Nucleus accumbens (tissue), 56 donors: ENCODE measurements at regions not wholly inside any gene's neighbourhood (a gene's known extent, or its start where the extent isn't known, plus 50 kb on each side); places are given as distances from the start of the nearest gene placed in this dataset.
"Not testable (repeated sequence)": the region's sequence is repeated elsewhere in the genome, so short reads cannot be mapped to it uniquely, and the experiment has no call there.

Experiments used
- DNase-seq, 56 donors: peaks; one replicate each; lab custom pipeline; 2025; lab: John Stamatoyannopoulos, UW

DNA sequence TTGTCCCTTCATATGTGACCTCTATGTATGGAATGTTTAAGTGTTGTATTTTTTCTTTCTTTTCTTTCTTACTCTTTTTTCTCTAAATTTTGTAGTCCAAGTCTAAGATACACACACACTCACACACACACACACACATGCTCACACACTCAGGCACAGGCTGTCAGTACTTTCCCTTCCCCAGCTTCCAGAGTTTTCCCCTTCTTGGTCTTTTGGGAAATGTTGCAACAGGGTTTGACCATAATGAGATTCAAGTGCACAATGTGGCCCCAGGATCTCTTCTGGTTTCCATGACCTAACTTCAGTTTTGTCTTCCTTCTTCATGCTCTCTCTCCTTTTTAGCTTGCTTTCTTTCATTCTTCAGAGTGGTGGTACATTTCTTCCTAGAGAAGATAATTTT, 289.8 kb upstream of the FOXF1 start:
- DNase-seq, result no peak

DNA sequence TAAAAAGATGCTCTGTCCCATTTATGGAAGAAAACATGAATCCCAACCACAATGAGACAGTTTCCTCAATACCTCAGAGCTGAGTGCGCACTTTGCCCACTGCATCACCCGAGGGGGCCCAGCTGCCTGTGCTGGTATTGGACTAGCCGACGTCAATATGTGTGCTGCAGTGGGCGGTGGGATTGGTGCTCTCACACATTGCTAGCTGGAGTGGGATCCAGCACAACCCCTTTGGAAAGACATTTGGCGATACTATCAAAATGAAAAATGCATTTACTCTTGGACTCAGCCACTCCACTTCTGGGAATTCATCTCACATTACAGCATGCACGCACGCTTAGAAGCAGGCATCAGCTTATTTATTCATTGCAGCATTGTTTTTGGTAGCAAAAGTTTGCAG, 289.2 kb upstream of the FOXF1 start:
- DNase-seq, result no peak

DNA sequence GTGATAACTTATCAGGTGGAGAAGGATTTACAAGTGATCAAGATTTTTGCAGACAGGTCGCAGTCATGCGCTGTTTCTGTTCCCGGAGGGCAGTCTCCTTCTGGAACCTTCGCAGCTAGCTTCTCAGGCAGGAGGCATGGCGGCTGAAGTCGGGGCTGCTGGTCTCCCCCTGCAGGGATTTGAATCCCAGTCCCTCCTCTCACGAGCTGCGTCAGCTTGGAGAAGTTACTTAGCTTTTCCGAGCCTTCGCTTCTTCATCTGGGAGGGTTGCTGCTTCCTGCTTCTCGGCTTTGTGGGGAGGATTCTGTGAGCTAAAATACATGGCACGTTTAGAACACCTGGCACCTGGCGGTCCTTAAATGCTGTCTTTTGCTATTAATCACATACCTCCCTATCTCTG, 287.8 kb upstream of the FOXF1 start:
- DNase-seq, result no peak

DNA sequence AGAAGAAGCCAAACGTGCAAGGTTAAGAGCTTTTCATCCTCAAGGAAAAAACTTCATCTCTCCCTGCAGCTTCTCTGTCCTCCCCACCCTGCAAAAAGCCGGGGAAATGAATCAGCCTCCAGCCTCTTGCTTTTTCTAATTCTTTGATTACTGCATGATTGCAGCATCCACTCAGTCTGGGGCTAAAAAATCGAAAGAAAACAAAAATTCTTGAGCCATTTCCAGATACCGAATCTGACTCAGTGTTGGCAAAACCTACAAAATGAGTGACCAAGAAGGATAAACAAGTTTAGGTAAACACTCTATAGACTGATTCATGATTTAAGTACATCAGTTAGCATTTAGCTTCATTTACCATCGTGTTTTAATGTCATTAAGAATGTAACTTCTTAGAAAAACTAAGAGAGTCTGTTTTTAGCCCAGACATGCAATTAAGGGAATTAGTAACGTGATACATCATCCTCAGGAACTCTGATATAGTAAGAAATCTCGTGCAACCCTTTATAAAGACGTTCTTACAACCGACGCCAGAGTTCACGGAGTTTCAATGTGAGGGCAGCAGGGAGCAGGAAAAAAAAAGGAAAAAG, 287.3 kb upstream of the FOXF1 start:
- DNase-seq, result no peak

DNA sequence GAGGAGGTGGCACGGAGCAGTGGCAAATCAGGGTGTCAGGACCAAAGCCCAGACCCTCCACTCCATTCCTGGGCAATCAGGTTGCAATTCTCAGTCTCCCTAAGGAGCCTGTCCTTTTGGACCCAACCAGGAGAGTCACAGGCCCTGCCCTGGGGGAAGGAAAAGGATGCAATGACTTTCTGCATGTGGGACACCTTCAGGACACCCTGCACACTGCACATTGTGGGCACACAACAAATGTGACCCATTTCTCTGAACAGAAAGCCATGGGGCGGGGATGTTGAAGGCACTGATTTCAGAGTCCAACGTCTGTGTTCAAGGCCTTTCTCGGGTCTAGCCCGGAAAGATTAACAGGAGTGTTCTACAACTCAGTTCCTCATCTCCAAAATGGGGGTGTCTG, 286.2 kb upstream of the FOXF1 start:
- no peak for DNase-seq

DNA sequence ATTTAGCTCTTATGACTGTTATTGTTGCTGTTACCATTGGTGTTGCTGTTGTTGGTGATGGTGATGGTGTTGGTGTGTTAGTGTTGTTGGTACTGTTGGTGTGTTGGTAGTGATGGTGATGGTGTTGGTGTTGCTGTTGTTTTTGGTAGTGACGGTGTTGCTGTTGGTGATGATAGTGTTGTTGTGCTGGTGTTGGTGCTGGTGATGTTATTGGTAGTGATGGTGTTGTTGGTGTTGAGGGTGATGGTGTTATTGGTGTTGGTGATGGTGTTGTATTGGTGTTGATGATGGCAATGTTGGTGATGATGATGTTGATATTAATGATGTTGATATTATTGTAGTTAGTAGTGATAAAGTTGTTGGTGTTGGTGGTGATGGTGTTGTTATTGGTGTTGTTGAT, 285.7 kb upstream of the FOXF1 start:
- no peak for DNase-seq

DNA sequence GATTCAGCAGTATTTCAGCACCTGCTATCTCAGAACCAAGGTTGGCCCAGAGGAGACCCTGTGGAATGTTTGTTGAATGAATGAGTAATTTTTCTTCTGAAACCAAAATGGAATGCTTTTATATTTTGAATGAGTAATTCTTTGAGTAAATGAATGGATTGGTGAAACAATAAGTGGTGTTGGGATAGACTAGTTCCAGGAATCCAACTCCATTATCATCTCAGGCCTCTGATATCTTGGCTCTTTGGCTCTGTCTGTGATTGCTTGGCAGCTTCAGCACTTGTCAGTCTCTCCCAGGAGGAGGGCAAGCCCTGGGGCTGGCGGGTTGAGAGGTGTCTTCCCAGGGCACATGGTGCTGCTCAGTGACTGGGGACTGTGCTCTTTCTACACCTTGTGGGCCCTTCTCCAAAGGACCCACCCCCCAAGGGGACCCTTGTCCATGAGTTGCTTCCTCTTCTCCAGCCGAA, 284.4 kb upstream of the FOXF1 start:
- DNase-seq, result no peak

DNA sequence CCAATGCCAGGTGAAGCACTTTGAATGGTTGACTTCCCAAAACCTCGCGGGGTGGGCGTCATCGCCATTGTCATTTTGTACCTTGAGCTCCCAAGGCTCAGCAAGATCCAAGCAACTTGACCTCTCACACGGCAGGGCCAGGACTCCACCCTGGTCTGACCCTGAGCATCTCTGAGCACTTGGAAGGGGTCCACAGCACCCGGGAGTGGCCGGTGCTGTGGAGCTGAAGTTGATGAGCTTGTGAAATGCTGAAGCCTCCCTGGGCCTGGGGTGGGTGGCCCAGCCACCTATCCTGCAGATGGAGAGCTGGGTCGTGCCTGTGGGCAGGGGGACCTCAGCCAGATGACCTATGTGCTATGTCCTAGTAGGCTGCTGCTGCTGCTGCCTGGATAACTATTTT, 283.3 kb upstream of the FOXF1 start:
- DNase-seq, result no peak

DNA sequence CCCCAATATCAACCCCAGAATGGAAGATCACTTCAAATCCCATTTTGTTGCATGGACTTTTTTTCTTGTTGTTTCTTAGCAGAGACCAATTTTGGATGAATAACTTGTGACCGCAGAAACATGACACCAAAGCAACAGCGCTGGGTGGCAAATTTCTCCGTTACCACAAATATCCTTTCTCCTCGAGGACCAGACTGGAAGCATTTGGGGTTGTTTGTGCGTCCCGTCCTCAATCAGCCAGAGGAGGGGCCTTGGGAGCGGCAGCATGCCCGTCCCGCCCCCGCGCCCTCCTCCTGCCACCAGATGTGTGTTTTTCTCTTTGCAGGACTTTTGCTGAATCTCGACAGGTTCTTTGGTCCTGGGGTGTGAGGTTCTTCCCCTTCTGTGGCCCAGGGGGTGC, 282.5 kb upstream of the FOXF1 start:
- DNase-seq, result no peak

DNA sequence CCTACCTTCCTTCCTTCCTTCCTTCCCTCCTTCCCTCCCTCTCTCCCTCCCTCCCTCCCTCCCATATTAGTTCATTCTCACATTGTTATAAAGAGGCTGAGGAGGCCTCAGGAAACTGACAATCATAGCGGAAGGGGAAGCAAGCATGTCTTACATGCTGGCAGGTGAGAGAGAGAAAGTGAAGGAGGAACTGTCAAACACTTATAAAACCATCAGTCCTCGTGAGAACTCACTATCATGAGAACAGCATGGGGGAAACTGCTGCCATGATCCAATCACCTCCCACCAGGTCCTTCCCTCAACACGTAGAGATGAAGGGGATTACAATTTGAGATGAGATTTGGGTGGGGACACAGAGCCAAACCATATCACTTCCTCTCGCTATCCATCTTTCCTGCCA, 281.6 kb upstream of the FOXF1 start:
- DNase-seq, result no peak

DNA sequence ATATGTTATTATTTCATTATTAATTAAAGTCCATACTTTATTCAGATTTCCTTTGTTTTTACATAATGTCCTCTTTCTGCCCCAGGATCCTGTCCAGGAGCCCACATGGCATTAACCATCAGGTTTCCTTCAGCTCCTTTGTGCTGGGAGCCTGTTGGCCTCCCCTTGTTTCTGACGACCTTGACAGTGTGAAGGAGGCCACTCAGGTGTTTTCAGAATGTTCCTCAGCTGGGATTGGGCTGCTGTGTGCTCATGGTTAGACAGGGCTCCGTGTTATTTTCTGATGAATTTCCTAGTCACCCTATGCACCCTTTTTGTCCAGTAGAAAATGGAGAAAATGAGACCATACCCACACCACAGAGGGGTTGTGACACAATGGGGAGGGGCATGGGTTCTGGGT, 281.0 kb upstream of the FOXF1 start:
- DNase-seq, result no peak

DNA sequence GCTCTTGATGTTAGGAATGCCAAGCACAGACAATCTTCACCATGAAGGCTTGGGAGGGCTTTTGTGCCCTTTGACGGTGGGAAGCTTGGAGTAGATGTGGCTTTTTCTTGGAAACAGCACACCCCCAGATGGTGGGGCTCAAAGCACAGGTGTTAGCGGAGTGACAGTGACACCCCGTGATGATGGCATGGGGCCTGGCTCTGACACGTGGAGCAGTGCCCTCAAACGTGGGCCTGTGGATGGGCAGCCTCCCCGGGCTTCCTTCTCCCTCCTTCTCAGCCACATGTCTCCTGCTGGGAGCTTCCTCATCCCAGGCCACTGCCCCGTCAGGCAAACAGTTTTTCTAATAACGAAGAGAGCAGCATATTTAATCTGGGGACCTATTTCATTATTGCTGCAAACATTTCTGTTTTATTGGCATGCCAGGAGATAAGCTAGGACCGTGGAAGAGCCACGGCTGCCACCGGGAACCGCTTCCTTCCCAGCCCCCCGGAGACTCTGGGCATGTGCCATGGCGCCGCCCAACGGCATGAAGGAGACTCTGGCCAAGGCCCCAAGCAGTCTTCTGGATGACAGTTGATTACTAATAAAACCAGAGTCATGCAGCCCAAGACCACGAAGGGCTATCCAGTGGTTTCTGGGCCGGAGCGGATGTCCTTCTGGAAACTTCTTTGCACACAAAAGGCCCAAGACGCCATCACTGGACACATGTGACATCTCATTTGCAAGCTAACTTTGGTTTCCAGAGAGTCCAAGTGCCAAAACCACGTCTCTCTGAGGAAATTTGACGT, 280.3 kb upstream of the FOXF1 start:
- no peak for DNase-seq

DNA sequence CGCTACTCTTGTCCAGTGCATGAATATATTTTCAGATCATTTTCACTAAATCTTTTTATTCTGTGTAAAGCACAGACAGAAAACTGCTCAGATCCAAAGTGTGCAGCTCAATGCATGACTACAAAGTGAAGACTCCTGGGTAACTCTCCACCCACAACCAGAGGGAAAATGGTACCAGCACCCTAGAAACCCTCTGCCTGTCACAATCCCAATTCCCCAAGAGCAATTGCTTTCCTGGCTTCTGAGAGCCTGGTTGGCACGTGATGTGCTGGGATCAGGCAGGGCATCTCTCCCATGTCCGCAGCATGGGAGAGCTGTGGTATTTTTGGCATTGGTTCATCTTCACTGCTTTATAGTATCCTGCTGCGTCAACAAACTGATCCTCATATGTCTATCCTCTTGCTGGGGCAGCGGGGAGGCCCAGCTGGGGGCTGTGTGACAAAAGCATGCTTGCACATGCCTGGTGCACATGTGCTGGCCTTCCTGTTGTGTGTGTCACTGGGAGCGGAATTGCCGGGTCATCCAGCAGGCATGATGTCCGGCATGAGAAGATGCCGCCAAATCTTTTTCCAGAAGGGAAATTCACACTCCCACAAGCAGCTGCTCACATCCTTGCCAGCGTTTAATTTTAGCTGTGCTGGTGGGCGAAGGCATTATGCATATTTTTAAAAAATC, 278.9 kb upstream of the FOXF1 start:
- DNase-seq, result peak in 22 of 56 donors; percentile 8 to 75 (median 33)

DNA sequence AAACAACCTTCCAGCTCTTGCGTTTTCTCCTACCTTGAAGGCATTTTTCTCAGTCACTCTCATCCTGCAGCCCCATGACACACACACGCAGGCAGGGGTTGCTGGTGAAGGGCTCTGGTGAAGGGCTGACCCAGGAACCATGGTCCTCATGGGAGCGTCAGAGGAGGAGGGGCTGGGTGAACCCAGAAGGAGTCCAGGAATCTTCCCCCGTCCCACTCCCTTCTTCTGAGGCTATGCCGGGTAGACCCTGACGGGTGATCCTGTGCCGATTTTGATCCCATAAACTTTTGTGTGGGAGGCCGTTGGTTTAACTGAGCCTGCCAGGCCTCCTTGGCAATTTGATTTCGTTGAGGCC, 278.4 kb upstream of the FOXF1 start:
- peak in 4 of 56 donors; percentile 18 to 75 (median 39) for DNase-seq

DNA sequence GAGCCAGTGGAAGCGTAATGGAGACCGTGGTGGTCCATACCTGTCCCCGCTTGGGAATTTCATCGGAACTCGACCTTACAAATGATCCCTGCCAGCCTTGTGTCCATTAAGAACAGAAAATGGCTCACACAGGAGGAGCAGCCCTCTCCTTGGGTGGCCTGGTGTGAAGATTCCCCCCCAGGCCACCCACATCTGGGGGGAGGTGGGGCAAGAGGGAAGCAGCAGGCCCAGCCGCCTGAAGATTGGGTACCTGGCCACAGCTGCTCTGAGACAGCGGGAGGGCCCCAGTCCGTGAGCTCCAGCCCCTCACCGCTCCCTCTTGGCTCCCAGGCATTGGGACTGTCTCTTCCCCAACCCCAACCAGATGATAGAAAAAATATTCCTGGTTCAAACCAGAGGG, 277.8 kb upstream of the FOXF1 start:
- no peak for DNase-seq

DNA sequence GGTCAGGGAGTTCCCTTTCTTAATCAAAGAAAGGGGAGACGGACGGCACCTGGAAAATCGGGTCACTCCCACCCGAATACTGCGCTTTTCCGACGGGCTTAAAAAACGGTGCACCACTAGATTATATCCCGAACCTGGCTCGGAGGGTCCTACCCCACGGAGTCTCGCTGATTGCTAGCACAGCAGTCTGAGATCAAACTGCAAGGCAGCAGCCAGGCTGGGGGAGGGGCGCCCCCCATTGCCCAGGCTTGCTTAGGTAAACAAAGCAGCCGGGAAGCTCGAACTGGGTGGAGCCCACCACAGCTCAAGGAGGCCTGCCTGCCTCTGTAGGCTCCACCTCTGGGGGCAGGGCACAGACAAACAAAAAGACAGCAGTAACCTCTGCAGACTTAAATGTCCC, 276.8 kb upstream of the FOXF1 start:
- DNase-seq, result not testable (repeated sequence)

DNA sequence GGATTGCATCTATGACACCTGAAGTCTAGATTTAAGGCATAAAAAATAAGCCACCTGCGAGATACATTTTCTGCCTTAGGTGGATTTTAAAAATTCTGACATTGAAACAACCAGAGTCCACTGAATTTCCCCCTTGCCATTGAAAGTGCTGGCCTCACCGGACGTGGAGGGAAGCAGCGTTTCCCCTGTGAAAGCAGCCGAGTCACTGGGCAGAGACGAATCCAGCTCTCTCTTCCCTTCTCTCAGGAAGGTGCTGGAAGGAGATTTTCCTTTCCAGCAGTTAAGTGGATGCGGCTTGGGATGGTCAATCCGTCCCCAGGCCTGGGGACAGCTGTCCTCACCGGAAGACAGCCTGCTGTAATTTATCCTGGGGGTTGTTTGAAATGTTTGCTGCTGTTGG, 270.9 kb upstream of the FOXF1 start:
- no peak for DNase-seq

DNA sequence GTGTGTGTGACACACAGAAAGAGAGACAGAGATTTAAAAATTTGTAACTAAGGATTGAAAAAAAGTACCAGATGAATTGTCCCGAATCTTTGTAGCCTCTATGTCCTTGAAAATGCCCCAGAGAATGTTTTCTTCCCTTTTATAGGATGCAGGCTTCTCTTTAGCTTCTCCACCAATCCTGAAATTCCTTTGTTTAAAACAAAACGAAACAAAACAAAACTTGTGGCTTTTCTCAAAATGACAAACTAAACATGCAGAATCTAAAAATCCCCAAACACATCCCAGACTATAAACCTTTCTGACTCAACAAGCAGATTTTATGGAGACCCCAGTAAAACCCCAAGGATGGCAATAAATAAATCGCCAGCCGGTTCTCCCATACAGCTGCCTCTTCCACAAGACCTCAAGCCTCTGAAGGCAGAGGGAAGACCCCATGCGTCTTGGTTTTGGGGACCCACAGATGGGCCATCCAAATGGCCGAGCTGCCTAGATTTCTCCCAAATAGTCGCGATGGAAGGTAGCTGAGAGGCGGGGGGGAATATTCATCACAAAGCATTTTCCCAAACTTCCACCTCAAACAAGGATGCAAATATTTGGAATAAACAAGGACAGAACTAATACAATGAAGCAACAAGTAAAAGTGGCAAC, 269.5 kb upstream of the FOXF1 start:
- DNase-seq, result no peak

DNA sequence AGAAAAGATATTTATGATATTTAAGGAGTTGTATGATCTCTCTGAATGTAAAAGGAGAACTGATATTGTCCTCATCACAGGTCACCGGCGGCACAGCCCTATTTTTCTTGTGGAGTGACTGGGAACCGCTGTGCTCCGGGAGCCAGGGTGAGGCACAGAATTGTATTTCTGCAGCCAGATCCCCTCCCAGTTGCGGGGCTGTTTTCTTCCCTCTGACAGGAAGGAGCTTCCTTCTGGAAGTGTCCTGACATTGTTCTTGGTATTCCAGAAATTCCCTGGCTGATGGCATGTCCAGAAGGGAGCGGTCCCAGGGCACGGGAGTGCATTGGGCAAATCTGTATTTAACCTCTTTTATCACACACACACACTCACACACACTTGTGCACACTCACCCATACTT, 268.6 kb upstream of the FOXF1 start:
- no peak for DNase-seq

DNA sequence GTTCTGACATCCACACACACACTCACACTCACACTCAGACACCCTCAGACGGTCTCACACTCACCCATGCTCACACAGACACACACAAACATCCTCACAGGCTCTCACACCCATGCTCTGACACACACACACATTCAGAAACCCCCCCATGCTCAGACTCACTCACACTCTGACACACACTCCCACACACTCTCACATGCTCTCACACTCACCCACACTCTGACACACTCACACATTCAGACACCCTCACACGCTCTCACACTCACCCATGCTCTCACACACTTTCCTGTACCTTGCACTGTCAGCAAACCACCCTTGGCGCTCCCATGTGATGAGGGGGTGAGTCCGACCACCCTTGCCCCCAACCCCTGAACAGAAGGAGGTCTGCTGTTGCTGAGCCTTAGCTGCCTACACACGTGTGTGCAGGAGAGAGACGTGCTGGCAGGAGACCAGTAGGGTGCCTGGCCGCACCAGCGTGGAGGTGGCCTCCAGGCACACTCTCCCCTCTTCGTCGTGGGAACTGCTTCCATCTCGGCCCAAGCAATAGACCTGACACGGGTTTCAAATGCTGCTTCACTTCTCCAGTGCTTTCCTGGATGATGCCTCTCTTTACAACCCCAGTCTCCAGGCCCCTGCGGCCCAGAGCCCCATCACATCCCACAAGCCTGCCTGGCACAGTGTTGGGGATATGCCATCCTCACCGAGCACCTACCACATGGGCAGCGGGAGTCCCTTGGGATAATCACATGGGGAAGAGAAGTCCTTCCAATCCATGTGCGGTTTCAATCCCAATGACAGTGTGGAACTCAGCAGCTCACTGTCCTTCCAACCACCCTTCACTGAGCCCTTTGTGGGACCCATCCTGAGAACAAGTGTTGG, 267.8 kb upstream of the FOXF1 start:
- DNase-seq, result no peak

DNA sequence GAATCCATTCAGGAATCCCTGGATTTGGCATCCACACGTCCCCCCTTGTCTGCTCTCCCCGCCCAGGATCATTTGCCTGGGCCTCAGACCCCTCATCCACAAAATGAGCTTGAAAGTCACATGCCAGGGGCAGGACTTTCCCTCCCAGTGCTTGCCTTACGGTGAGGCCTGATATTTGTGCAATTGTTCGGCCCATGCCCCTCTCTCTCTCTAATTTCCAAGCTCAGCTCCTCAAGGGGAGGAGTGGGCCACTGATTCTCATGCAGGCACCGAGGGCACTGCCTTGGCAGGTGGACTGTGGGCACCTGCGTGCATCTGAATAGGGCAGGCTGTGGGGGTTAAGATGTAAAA, 267.2 kb upstream of the FOXF1 start:
- DNase-seq, result no peak
